HS-27A (cell line): ENCODE measurements at regions not wholly inside any gene's neighbourhood (a gene's known extent, or its start where the extent isn't known, plus 50 kb on each side); places are given as distances from the start of the nearest gene placed in this dataset.
"Not testable (repeated sequence)": the region's sequence is repeated elsewhere in the genome, so short reads cannot be mapped to it uniquely, and the experiment has no call there.

Experiments used
- DNase-seq: peaks from one replicate; pipeline ENCODE4 v3.0.0-alpha.2; 2012; ENCODE audit warnings: low read depth, missing footprints

DNA sequence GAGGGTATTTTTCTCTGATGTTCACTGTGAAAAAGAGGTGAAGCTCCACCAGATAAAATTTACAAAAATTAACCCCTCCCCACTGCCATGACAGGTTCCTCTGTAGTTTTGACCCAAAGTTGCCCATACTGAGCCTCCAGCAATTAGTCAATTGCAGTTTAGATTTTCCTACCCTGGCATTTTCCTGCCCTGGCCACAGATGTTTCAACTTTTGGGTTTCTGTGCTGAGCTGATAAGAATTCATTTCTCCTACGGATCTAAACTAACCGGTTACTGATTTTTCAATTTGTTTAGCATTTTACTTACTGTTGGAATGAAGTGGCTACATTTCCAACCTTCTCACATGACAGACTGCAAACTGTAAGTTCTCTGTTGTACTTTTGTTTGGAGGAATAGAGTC is 1346.1 kb upstream of the EPHA6 start:
- no peak for DNase-seq

DNA sequence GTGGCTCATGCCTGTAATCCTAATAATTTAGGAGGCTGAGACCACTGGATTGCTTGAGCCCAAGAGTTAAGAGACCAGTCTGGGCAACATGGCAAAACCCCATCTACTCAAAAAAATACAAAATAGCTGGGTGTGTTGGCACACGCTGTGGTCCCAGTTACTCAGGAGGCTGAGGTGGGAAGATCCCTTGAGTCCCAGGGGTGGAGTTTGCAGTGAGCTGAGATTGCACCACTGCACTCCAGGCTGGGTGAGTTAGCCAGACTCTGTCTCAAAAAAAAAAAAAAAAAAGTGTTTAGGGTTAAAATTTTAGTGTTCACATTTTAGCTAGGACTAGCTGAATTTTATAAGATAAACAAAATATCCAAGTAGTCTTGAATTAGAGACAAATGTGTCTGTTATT is 1340.1 kb upstream of the EPHA6 start:
- no peak for DNase-seq

DNA sequence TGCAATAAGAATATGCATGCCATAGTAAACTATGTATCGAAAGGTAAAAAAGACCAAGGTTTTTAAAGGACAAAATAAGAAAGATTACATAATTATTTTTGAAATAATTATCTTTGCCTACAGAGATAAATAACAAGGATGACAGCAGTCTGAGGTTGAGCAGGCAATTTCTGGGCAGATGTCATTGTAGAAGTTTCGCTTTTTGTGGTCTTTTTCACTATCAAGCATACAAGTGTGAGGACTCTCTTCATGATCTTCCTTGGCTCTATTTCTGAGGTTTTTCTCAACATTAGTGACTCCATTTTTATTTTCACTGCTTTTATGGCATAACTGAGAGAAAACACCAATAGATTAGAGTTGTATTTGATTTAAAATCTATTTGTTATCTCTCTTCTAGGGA is 1337.9 kb upstream of the EPHA6 start:
- no peak for DNase-seq

DNA sequence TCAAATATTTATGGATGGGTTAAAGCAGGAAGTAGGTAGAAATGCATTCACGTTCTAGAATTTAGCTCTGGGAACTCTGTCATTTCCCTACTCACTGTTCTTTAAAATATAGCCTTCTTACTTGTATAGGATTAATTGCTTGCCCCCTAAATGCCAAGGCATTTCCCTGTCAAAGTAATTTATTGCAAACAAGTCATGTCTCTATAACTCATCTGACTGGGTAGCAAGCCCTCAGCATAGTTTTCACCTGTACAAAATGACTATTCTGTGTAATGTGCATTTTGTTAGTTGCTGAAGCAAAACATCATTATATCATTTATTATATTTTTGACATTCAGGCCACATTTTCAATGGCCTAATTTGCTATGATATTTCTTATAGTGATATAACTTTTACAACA is 1308.2 kb upstream of the EPHA6 start:
- no peak for DNase-seq

DNA sequence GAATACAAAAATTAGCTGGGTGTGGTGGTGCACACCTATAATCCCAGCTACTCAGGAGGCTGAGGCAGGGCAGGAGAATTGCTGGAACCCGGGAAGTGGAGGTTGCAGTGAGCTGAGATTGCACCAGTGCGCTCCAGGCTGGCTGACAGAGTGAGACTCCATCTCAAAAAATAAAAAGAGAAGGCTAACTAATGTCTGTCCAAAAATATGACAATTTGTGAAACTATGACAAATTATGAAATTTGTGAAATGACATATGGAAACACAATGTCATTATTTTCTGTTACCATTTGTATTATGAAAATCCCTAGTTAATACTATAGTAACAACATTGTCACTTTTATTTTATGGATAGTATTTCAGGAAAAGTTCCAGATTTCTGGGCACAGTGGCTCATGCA is 1306.3 kb upstream of the EPHA6 start:
- DNase-seq: no peak

DNA sequence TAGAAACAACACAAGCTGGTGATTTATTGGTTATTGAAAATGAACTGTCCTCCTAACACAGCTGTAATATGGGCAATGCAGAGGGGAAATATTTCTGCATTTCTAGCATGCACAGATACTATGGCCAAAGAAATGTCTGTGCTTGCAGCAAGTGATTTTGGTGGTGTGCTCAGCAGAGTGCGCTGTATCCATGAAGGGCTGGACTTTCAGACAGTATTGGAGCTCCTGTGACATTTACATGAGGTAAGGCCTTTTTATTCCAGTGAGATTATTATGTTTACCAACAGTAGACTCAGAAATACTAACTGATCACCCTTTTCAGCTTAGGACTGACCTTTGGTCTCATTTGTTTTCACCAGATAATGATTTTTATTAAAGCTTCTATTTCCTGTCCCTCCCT is 1302.6 kb upstream of the EPHA6 start:
- no peak for DNase-seq

DNA sequence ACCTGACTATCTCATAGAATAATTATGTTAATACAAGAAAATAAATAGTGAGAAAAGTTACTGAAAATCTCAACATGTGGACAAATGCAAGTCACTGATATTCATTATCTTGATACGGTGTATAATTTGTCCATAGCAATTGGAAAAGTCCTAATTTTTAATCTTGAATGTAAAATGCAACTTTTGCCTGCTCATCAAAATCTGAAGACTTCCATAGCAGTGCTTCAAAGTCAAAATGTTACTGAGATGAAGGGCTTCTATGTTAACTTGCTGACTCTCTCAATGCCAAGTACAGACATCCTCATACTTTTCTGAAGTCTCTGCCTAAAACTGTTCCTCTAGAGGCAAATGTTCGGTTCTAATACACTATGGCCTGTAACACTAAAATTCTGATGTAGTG is 1300.1 kb upstream of the EPHA6 start:
- DNase-seq: no peak

DNA sequence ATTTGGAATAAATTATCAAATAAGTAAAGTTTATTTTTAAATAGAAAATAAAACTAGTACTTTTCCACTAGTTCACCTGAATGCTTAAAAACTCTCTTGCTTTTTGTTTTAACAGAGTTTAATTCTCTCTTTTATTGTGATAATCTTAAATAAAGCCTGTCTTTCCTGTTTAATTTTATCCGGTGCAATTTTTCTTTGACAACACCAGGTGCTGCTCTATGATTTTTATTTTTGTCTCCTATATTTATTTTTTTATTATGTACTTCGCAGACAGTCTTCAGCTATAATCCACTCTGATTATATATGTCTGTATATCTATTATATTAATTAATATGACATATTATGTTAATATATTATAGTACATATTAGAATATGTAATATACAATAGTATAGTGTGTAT is 1293.0 kb upstream of the EPHA6 start:
- DNase-seq: no peak

DNA sequence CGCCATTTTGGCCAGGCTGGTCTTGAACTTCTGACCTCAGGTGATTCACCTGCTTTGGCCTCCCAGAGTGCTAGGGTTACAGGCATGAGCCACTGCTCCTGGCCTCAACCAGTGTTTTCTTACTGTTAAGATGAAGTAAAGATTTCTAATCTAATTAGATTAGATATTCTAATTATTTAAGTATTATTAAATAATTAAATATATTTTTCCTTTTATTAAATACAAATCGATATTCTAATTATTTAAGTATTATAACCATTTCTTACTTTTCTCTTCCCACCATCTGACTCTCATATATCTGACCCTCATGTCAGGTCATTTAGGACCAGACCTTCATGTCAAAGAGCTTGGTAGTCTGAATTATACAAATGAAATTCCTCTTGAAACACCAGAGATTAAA is 1291.9 kb upstream of the EPHA6 start:
- no peak for DNase-seq

DNA sequence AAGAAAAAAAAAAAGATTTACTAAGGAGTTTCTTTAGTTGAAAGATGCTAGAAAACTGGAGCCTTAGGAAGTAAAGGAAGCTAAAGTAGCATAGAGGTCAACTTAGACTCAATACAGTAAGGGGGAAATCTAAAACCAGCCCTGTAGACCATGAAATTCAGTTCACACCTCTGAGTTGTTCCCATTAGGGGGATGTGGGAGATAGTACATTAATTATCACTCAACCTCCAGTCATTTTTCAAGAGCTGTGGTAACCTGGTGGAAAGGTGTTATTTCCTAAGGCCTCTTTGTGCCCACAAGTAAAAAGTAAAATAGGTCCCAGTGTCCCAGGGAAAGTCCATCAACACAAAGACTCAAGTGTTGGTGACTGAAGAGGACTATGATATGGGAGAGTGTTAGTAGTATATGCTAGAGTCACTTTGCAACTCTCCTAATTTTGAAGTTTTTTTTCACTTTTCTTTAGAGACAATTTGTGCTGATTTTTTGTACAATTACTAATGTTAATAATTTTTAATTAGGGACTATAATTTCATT is 1274.4 kb upstream of the EPHA6 start:
- DNase-seq: no peak

DNA sequence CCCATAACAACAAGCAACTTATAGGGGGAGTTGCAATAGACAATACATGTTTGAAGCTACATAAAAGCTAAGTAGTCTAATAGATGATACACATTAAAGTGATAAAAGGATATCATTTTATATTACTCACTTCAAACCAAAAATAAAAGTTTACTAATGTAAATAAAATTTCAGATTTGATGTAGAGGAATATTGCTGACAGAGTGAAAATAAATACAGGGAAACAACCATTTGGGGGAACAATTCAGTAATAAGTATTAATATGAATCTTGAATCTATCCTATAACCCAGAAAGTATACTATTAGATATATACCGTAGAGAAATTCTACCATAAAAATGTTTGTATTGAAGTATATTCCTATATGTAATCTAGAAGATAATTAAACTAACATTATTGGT is 1248.9 kb upstream of the EPHA6 start:
- no peak for DNase-seq

DNA sequence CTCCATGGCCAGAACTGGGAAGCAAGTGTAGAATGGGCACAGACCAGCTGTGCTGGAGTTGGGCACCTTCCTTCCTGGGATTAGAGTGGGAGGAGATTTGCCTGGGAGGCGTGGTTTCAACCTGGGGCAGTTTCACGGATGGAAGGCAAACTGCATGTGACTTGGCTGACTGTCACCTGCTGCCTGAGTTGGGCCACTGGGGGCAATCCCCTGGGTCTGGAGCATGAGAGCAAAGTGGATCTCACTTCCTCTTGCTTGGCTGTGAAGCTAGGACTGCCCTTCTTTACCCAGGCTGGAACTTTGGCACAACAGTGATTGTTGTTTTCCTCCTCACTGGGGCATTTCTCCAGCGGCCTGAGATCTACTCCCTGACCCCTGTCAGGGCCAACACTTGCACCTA is 1247.0 kb upstream of the EPHA6 start:
- no peak for DNase-seq

DNA sequence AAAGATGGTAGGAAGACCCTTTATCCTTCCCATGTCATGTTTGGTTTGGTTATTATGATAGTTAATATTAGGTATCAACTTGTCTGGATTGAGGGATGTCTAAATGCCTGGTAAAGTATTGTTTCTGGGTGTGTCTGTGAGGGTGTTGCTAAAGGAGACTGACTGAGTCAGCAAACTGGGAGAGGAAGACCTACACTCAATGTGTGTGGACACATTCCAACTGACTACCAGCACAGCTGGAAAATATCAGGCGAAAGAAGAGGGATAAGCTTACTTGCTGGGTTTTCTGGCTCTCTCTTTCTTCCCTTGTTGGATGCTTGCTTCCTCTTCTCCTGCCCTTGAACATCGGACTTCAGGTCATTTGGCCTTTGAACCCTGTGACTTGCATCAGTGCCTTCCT is 1227.6 kb upstream of the EPHA6 start:
- no peak for DNase-seq

DNA sequence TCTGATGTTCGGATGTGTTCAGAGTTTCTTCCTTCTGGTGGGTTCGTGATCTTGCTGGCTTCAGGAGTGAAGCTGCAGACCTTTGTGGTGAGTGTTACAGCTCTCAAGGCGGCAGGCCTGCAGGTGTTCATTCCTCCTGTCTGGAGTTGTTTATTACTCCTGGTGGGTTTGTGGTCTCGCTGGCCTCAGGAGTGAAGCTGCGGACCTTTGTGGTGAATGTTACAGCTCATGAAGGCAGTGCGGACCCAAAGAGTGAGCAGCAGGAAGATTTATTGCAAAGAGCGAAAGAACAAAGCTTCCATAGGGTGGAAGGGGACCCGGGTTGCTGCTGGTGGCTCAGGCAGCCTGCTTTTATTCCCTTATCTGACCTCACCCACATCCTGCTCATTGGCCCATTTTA is 1226.8 kb upstream of the EPHA6 start:
- not testable (repeated sequence) for DNase-seq

DNA sequence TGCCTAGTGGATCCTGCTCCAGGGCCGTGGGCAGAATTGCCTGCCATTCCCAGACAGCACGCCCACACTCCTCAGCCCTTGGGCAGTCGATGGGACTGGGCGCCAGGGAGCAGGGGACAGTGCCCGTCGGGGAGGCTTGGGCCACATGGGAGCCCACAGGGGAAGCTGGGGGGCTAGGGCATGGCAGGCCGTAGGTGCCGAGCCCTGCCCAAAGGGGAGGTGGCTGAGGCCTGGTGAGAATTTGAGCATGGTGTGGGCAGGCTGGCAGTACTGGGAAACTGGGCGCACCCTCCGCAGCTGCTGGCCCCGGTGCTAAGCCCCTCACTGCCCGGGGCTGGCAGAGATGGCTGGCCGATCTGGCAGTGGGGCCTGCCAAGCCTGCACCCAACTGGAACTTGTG is 1225.9 kb upstream of the EPHA6 start:
- no peak for DNase-seq

DNA sequence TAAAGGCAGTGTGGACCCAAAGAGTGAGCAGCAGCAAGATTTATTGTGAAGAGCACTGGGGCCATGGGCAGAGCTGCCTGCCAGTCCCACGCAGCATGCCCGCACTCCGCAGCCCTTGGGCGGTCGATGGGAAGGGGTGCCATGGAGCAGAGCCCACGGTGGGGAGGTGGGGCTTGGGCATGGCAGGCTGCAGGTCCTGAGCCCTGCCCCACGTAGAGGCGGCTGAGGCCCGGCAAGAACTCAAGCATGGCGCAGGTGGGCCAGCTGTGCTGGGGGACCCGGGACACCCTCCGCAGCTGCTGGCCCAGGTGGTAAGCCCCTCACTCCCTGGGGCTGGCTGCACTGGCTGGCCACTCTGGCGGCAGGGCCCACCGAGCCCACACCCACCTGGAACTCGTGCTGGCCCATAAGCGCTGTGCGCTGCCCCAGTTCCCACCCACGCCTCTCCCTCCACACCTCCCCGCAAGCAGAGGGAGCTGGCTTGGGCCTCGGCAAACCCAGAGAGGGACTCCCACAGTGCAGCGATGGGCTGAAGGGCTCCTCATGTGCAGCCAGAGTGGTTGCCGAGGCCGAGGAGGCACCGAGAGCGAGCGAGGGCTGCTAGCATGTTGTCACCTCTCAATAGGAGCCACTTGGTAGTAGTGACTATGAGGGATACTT is 1218.8 kb upstream of the EPHA6 start:
- no peak for DNase-seq

DNA sequence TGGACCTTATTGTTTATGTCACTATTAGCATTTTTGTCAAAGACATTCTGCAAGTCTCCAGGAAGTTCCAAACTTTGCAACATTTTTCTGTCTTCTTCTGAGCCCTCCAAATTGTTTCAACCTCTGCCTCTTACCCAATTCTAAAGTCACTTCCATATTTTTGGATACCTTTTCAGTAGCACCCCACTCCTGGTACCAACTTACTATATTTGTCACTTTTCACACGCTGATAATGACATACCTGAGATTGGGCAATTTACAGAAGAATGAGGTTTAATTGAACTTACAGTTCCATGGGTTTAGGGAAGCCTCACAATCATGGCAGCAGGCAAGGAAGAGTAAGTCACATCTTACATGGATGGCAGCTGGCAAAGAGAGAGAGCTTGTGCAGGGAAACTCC is 1206.5 kb upstream of the EPHA6 start:
- DNase-seq: no peak

DNA sequence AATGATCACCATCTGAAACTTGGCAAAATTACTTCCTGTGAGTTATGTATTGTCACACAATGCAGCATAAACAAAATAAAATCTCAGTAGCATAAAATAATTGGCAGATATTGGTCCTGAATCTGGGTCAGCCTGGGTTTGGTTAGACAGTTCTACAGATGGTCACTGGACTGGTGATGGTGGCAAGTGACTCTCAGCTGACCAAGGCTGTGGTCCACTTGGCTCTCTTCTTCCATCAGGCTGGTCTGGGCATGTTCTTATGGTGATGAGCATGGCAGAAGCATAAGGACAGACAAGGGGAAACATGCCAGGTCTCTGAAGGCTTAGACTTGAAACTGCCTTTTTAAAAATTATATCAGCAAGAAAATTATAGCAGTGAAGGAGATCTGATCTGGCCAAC is 1205.0 kb upstream of the EPHA6 start:
- DNase-seq: no peak

DNA sequence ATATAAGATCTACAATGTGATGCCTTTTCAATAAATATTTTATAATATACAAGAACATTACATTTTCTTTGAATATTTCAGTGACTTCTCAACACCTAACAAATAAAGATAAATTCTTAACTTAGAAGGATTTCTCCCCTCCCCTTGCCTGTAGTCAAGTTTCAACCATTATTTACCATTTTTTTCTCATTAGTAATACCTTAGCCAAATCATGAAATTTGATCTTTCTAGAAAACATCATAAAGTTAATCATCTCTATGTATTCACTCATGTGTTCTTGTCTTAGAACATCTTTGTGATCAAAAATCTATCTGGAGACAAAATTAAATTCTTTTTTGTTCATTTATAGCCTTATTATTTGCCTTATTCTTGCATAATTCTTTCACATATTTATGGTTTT is 1201.8 kb upstream of the EPHA6 start:
- no peak for DNase-seq

DNA sequence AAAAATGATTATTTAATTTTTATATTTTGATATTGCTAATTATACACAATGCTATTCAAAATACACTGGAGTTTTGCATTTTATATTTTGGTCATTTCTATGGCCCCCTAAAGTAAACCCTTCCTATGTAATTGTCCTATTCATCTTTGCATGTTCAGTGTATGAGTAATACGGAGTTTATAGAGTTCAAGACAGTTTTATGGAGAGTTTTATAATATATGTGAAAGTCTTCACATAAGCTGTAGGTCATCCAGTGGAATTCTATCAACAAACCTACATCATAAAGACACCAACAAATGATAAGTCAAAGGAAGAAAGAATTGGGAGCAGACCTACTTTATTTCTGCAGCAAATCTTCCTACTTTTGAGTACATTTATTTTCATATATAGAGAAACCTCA is 1200.4 kb upstream of the EPHA6 start:
- no peak for DNase-seq

DNA sequence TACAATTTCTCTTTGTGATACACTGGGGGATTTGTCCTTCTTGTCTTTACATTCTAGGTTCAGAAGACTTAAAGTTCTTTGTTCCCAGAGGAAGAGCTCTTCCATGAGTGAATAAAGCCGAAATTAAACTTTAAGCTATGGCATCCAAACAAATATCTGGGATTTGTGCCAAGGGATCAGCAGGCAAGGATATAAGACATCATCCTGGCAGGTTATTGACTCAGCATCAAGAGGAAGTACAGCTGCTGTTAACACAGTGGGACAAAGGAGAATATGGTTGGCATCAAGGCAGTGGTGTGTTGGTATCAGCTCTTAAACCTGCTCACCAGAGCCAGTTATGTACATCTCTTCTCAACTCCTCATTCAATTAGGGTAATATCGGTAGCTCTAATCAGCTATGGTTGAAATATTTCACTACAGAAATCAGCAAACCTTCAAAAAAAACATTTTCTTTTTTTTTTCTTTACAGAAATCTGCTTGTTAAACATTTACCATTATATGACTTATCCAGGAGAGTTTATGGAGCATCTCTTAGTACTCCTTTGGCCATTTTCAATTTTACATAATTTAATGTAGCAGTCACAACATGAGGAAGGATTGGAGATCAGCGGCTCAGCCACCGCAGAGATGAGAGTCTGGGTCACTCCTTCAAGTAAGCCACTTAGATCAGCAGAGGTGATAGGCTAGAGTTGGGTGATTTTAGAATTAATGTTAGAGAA is 1198.6 kb upstream of the EPHA6 start:
- peak; percentile 4 for DNase-seq

DNA sequence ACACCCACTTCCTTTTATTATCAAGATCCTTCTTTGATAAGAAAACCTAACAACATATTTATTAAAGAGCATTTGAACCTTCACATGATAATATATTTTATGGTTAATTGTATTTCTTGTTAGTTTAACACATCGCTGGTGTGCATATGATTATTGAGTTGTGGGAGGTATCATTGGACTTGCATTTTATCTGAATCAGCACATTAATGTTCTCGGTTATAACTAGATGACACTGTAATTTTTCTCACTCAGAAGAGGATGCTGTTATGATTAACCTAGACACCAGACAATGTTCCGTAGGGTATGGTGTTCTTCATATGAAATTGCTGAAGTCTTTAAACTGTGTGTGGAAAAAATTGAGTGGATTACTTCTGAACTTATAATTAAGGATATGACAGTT is 1188.3 kb upstream of the EPHA6 start:
- no peak for DNase-seq

DNA sequence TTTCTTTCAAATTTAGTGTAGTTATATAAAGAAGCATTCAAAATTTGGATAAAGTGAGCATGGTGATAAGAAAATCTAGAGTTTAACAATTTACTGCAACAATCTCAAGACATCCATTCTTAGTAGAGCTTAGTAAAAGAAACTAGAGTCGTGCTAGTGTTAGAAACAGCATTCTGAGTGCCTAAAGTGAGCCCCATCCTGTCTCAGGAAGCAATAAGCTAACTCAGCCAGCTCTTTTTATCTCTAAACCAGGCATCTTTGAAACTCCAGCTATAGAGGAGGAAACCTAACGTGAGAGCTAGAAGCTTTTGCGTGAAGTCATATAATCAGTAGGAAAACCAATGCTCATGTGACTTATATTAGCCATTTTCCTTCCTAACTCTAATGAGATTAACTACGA is 1187.1 kb upstream of the EPHA6 start:
- DNase-seq: no peak

DNA sequence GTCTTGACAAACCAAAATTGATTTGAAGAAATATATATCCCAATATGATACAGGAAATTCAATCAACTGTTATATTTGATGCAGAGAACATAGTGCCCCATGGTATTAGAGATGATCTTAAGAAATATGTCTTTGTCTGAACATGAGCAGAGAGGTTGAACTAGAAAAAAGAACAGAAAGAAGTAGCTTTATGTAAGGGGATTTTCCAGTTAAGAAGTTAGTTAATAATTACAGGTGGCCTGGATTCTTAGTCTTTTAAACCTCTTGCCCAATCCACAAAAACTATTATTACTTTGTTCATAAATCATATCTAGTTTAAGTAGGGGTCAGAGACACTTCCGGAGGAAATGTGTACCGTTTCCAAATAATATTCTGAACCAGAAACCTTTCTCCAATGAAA is 1186.7 kb upstream of the EPHA6 start:
- no peak for DNase-seq
